HCT116 (cell line): ENCODE measurements at regions not wholly inside any gene's neighbourhood (a gene's known extent, or its start where the extent isn't known, plus 50 kb on each side); places are given as distances from the start of the nearest gene placed in this dataset.

ENCODE experiments used
- ATAC-seq: fragments of 200-7000 bp; cut with Tn5 transposase; 2 replicates; pipeline ENCODE4 v1.9.1; 2020; ENCODE audit warnings: mild to moderate bottlenecking, moderate library complexity
- BruUV-seq: library from RNA; stranded (reverse); fragments of 400-500 nt; replicated peaks from 2 replicates; lab custom pipeline; 2021; lab: Mats Ljungman, UMichigan
- CTCF ChIA-PET: fragments of 300-600 bp; sonication (Branson Sonifier 250); formaldehyde crosslinking; loops from one replicate; lab custom pipeline; 2021; ENCODE audit warnings: antibody characterized with exemption; lab: Charles Lee
- POLR2A ChIA-PET: fragments of 300-600, 350-600 bp; sonication (Branson Sonifier 250); formaldehyde crosslinking; loops from one replicate; lab custom pipeline; 2021; ENCODE audit warnings: antibody characterized with exemption; lab: Charles Lee
- RAD21 ChIA-PET, 2 experiments: fragments of 300-600 bp; sonication (Branson Sonifier 250); formaldehyde crosslinking; loops; one replicate each; lab custom pipeline; 2023; ENCODE audit warnings: low total read pairs in 2 of 2; ENCODE audit not compliant: uncharacterized antibody in 2 of 2, unreplicated experiment in 2 of 2, low non-redundant PET in 1 of 2; lab: Charles Lee
- DNase-seq: peaks from one replicate; pipeline ENCODE4 v3.0.0-alpha.2; 2010; ENCODE audit warnings: low read depth, low spot score
- H2AFZ ChIP-seq: fragments of 200-600 bp; shearing (Covaris generic), sonication (generic); 2 replicates; pipeline ENCODE4 v1.6.1; 2017; ENCODE audit warnings: low read depth, mixed run types, mixed read lengths, antibody characterized with exemption, low read length; ENCODE audit not compliant: poor library complexity, severe bottlenecking
- H3K27ac ChIP-seq: 2 replicates; pipeline ENCODE4 v1.5.1; 2012; ENCODE audit warnings: low read depth, low read length
- H3K27me3 ChIP-seq: fragments of 200-600 bp; sonication (generic); 2 replicates; pipeline ENCODE4 v1.6.1; 2016; ENCODE audit warnings: mixed run types, low read length, mixed read lengths; ENCODE audit not compliant: insufficient read depth
- H3K36me3 ChIP-seq, 2 experiments: fragments of 200-500 bp in 1 of 2; fragments of 200-600 bp in 1 of 2; sonication (Bioruptor generic) in 1 of 2; sonication (generic) in 1 of 2; 2 replicates each; pipeline versions ENCODE4 v1.5.1 to v1.6.1; 2014 to 2016; ENCODE audit warnings: low read length in 2 of 2, inconsistent platforms in 1 of 2, mixed read lengths in 1 of 2, mixed run types in 1 of 2; ENCODE audit not compliant: insufficient read depth in 2 of 2, control insufficient read depth in 1 of 2
- H3K4me1 ChIP-seq, 2 experiments: fragments of 200-600 bp in 1 of 2; sonication (generic) in 1 of 2; 2 replicates each; pipeline versions ENCODE4 v1.5.1 to v1.6.1; 2012 to 2017; ENCODE audit warnings: low read length in 2 of 2, inconsistent platforms in 1 of 2, mild to moderate bottlenecking in 1 of 2, mixed read lengths in 1 of 2, mixed run types in 1 of 2, moderate library complexity in 1 of 2; ENCODE audit not compliant: insufficient read depth in 2 of 2, control insufficient read depth in 1 of 2
- H3K4me2 ChIP-seq: fragments of 200-600 bp; sonication (generic); 2 replicates; pipeline ENCODE4 v1.6.1; 2017; ENCODE audit warnings: mixed run types, low read length, mixed read lengths
- H3K4me3 ChIP-seq, 2 experiments: fragments of 200-600 bp in 1 of 2; sonication (generic) in 1 of 2; replicated peaks in 1 of 2; 2 replicates each; pipeline ENCODE4 v1.5.1; 2011 to 2016; ENCODE audit warnings: low read length in 2 of 2, control low read depth in 1 of 2, low read depth in 1 of 2, mild to moderate bottlenecking in 1 of 2, mixed read lengths in 1 of 2, mixed run types in 1 of 2
- H3K79me2 ChIP-seq: fragments of 200-600 bp; sonication (generic); 2 replicates; pipeline ENCODE4 v1.6.1; 2017; ENCODE audit warnings: mild to moderate bottlenecking, mixed run types, low read length, moderate library complexity, mixed read lengths; ENCODE audit not compliant: insufficient read depth
- H3K9ac ChIP-seq: fragments of 200-600 bp; sonication (generic); 2 replicates; pipeline ENCODE4 v1.6.1; 2016; ENCODE audit warnings: low read length, mixed read lengths
- H3K9me2 ChIP-seq: fragments of 200-600 bp; sonication (generic), shearing (Covaris generic); 2 replicates; pipeline ENCODE4 v1.6.1; 2017; ENCODE audit warnings: mixed run types, mild to moderate bottlenecking, moderate library complexity; ENCODE audit not compliant: insufficient read depth
- H3K9me3 ChIP-seq, 2 experiments: fragments of 200-500 bp in 1 of 2; fragments of 200-600 bp in 1 of 2; sonication (Bioruptor generic) in 1 of 2; sonication (generic) in 1 of 2; 2 replicates each; pipeline ENCODE4 v1.6.1; 2014 to 2017; ENCODE audit warnings: low read length in 2 of 2, mixed read lengths in 2 of 2, inconsistent platforms in 1 of 2, low read depth in 1 of 2, mild to moderate bottlenecking in 1 of 2, mixed run types in 1 of 2, moderate library complexity in 1 of 2; ENCODE audit not compliant: control insufficient read depth in 1 of 2, insufficient read depth in 1 of 2
- H4K20me1 ChIP-seq: fragments of 200-600 bp; sonication (generic), shearing (Covaris generic); 2 replicates; pipeline ENCODE4 v1.6.1; 2017; ENCODE audit warnings: mixed run types, mild to moderate bottlenecking, moderate library complexity; ENCODE audit not compliant: insufficient read depth
- ELF1 ChIP-seq: IDR thresholded peaks from 2 replicates; pipeline ENCODE4 v1.6.1; 2012; ENCODE audit warnings: low read depth, borderline replicate concordance
- EZH2phosphoT487 ChIP-seq: fragments of 200-600 bp; IDR thresholded peaks from 2 replicates; pipeline ENCODE4 v1.6.1; 2018; ENCODE audit warnings: antibody characterized with exemption, borderline replicate concordance
- FOSL1 ChIP-seq: IDR thresholded peaks from 2 replicates; pipeline ENCODE4 v1.6.1; 2012; ENCODE audit warnings: low read depth
- JUND ChIP-seq: IDR thresholded peaks from 2 replicates; pipeline ENCODE4 v1.6.1; 2012
- POLR2A ChIP-seq: IDR thresholded peaks from 2 replicates; pipeline ENCODE4 v1.7.0; 2011; ENCODE audit warnings: borderline replicate concordance; ENCODE audit not compliant: insufficient read depth, insufficient read length; ENCODE audit errors: extremely low read depth
- SP1 ChIP-seq: IDR thresholded peaks from 2 replicates; pipeline ENCODE4 v1.6.1; 2012; ENCODE audit warnings: low read depth
- YY1 ChIP-seq: IDR thresholded peaks from 2 replicates; pipeline ENCODE4 v1.6.1; 2011; ENCODE audit warnings: low read length, low read depth, moderate library complexity, mild to moderate bottlenecking; ENCODE audit not compliant: insufficient replicate concordance; ENCODE audit errors: extremely low read depth
- intact Hi-C: fragments of 100-400 bp; cut with micrococcal nuclease; formaldehyde crosslinking; loops from 2 replicates; pipeline ENCODE4 v1.10.0; 2022

DNA sequence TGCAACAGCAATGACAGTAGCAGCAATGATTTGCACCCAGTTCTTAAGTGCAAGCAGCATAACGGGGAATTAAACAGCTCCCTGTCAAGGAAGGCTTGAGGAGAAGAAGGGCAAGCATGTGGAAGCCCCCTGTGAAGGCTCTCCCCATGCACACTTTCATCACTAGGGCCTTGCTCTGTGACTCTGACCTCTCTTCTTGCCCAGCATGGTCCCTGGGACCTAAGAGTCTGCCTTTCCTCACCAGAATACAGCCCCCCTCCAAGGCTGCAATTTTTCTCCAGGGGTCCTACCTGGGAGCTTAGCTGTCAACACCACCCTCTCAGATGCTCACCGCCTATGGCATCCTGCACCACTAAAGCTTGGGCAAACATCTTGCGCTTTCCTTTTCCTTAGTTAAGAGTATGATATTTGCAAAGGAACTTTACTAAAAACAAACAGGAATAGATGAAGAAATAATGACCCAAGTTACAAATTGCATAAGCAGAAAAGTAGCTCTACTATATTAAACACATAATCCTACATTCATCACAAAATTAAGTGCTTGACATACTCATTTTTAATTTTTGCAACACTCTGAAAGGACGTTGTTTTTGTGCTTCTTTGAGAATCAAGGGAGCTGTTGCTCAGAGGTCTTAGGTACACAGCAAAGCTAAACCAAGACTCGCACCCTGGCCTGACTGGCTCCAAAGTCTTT, 187.6 kb downstream of the ADAMTS15 start:
- DNase-seq (no peak), ATAC-seq (no peak)
- no peak overlapping the region for H2AFZ ChIP-seq
- no peak overlapping the region for H3K4me3 ChIP-seq
- ChIA-PET POLR2A (no interaction called here), RAD21 (no interaction called here), CTCF (no interaction called here)
- no peak for TF ChIP-seq EZH2phosphoT487
- no peak for TF ChIP-seq POLR2A
- TF ChIP-seq ELF1: no peak
- no peaks in the 10 kb centered on the region for H4K20me1 ChIP-seq
- no peaks in the 10 kb centered on the region for H3K9me2 ChIP-seq
- H3K9ac ChIP-seq: no peak overlapping the region
- no peaks in the 10 kb centered on the region for H3K79me2 ChIP-seq
- intact Hi-C loops: no loop called here
- no peaks in the 10 kb centered on the region for H3K36me3 ChIP-seq
- H3K9me3 ChIP-seq: no peaks in the 10 kb centered on the region
- no TSS peak for BruUV-seq
- H3K27me3 ChIP-seq: peaks cover 23% of the 10 kb centered on the region; the same call in 1 of the 2 replicates
- peaks cover 14 to 25% of the 10 kb centered on the region in 2 experiments; a peak in 3 of 4 replicates for H3K4me1 ChIP-seq
- no peak overlapping the region for H3K27ac ChIP-seq
- H3K4me2 ChIP-seq: peak overlapping the region; percentile 50; the same call in 1 of the 2 replicates

DNA sequence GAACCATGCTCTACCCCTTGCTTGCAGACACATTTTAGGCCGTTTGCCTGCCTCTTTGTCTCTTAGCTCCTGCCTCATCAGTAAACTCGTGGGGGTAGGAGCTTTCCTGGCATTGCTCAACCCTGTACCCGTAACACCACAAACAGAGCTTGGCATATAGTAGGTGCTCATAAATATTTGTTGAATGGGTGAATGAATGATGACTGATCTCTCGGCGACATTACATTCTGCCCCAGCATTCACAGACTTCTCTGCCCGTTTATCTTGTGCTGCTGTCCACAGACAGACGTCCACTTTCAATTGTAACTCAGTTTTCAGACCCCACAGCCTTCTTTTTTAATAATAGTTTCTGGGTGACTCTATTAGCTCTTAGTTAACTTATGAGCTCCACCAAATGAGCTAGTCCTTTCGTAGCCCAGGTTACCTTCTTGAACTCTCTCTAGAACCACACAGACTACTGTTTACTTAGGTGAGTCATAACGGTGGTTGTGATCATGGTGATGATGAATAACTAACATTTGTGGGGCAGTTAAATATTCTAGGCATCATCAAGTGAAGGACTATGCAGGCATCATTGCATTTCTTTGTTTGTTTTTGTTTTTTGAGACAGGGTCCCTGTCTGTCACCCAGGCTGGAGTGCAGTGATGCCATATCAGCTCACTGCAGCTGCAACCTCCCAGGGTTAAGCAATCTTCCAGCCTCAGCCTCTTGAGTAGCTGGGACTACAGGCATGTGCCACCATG, 188.4 kb downstream of the ADAMTS15 start:
- TF ChIP-seq JUND (peak; percentile 51), FOSL1 (peak; percentile 56), YY1 (no peak), SP1 (0 out of 2 replicates have a peak, but pooled peaks have one; percentile 17)
- TF ChIP-seq, all 23 proteins: peak for 3
- ATAC-seq (peak; percentile 73), DNase-seq (peak; percentile 16)
- peaks cover 14 to 21% of the 10 kb centered on the region in 2 experiments; a peak in 3 of 4 replicates for H3K4me1 ChIP-seq
- peak overlapping the region; percentile 50; the same call in 1 of the 2 replicates for H3K4me2 ChIP-seq
- ChIA-PET POLR2A (no interaction called here), CTCF (no interaction called here), RAD21 (no interaction called here)
- H3K79me2 ChIP-seq: no peaks in the 10 kb centered on the region
- H3K27ac ChIP-seq: no peak overlapping the region
- no peaks in the 10 kb centered on the region for H4K20me1 ChIP-seq
- no peaks in the 10 kb centered on the region for H3K9me3 ChIP-seq
- peak overlapping the region; percentile 82 for H2AFZ ChIP-seq
- no peak overlapping the region for H3K9ac ChIP-seq
- no peak overlapping the region for H3K4me3 ChIP-seq
- no peaks in the 10 kb centered on the region for H3K36me3 ChIP-seq
- peaks cover 22% of the 10 kb centered on the region; the same call in 1 of the 2 replicates for H3K27me3 ChIP-seq
- intact Hi-C loops: no loop called here
- no peaks in the 10 kb centered on the region for H3K9me2 ChIP-seq
- BruUV-seq: no TSS peak
